ENCODE measurements at regions not wholly inside any gene's neighbourhood (a gene's known extent, or its start where the extent isn't known, plus 50 kb on each side); places are given as distances from the start of the nearest gene placed in this dataset.

GRCh38 chr11:95570845-95571244 is 218.7 kb downstream of the FAM76B start:
- H3K36me3 ChIP-seq (ENCODE audit: control insufficient read depth in 2 of 2, insufficient read depth in 2 of 2, low read length in 2 of 2): no peaks in the 10 kb centered on the region
- no peak overlapping the region for H3K27ac ChIP-seq (ENCODE audit: low read depth in 2 of 2, low read length in 2 of 2)
- no peak overlapping the region for H3K4me3 ChIP-seq (ENCODE audit: low read length in 2 of 2)
- H3K9me3 ChIP-seq (ENCODE audit: control insufficient read depth in 2 of 2, low read length in 2 of 2): no peaks in the 10 kb centered on the region
- H3K27me3 ChIP-seq (ENCODE audit: control insufficient read depth in 2 of 2, insufficient read depth in 2 of 2, low read length in 2 of 2): no peaks in the 10 kb centered on the region
- no peak overlapping the region for H3K9ac ChIP-seq (ENCODE audit: low read depth in 1 of 2, low read length in 2 of 2)
- no peaks in the 10 kb centered on the region for H3K4me1 ChIP-seq (ENCODE audit: control insufficient read depth in 2 of 2, insufficient read depth in 2 of 2, low read length in 2 of 2)

- Histone ChIP-seq H3K9ac (ENCODE audit: low read depth in 1 of 2, low read length in 2 of 2) (no peak overlapping the region), H3K27me3 (ENCODE audit: control insufficient read depth in 2 of 2, insufficient read depth in 2 of 2, low read length in 2 of 2) (no peaks in the 10 kb centered on the region), H3K27ac (ENCODE audit: low read depth in 2 of 2, low read length in 2 of 2) (no peak overlapping the region), H3K9me3 (ENCODE audit: control insufficient read depth in 2 of 2, low read length in 2 of 2) (no peaks in the 10 kb centered on the region), H3K36me3 (ENCODE audit: control insufficient read depth in 2 of 2, insufficient read depth in 2 of 2, low read length in 2 of 2) (no peaks in the 10 kb centered on the region), H3K4me3 (ENCODE audit: low read length in 2 of 2) (no peak overlapping the region), H3K4me1 (ENCODE audit: control insufficient read depth in 2 of 2, insufficient read depth in 2 of 2, low read length in 2 of 2) (no peaks in the 10 kb centered on the region)
Measured at GRCh38 chr11:95569207-95569606, 220.4 kb downstream of the FAM76B start.

GRCh38 chr11:95568281-95568680 is 221.3 kb downstream of the FAM76B start:
- Histone ChIP-seq H3K9me3 (ENCODE audit: control insufficient read depth in 2 of 2, low read length in 2 of 2) (no peaks in the 10 kb centered on the region), H3K27ac (ENCODE audit: low read depth in 2 of 2, low read length in 2 of 2) (no peak overlapping the region), H3K9ac (ENCODE audit: low read depth in 1 of 2, low read length in 2 of 2) (no peak overlapping the region), H3K4me3 (ENCODE audit: low read length in 2 of 2) (no peak overlapping the region), H3K4me1 (ENCODE audit: control insufficient read depth in 2 of 2, insufficient read depth in 2 of 2, low read length in 2 of 2) (no peaks in the 10 kb centered on the region), H3K27me3 (ENCODE audit: control insufficient read depth in 2 of 2, insufficient read depth in 2 of 2, low read length in 2 of 2) (no peaks in the 10 kb centered on the region), H3K36me3 (ENCODE audit: control insufficient read depth in 2 of 2, insufficient read depth in 2 of 2, low read length in 2 of 2) (no peaks in the 10 kb centered on the region)

GRCh38 chr11:95567685-95568084 is 221.9 kb downstream of the FAM76B start:
- Histone ChIP-seq H3K9me3 (ENCODE audit: control insufficient read depth in 2 of 2, low read length in 2 of 2) (no peaks in the 10 kb centered on the region), H3K9ac (ENCODE audit: low read depth in 1 of 2, low read length in 2 of 2) (no peak overlapping the region), H3K4me3 (ENCODE audit: low read length in 2 of 2) (no peak overlapping the region), H3K36me3 (ENCODE audit: control insufficient read depth in 2 of 2, insufficient read depth in 2 of 2, low read length in 2 of 2) (no peaks in the 10 kb centered on the region), H3K4me1 (ENCODE audit: control insufficient read depth in 2 of 2, insufficient read depth in 2 of 2, low read length in 2 of 2) (no peaks in the 10 kb centered on the region), H3K27ac (ENCODE audit: low read depth in 2 of 2, low read length in 2 of 2) (no peak overlapping the region), H3K27me3 (ENCODE audit: control insufficient read depth in 2 of 2, insufficient read depth in 2 of 2, low read length in 2 of 2) (no peaks in the 10 kb centered on the region)

- Histone ChIP-seq H3K4me3 (ENCODE audit: low read length in 2 of 2) (no peak overlapping the region), H3K9me3 (ENCODE audit: control insufficient read depth in 2 of 2, low read length in 2 of 2) (no peaks in the 10 kb centered on the region), H3K4me1 (ENCODE audit: control insufficient read depth in 2 of 2, insufficient read depth in 2 of 2, low read length in 2 of 2) (no peaks in the 10 kb centered on the region), H3K27me3 (ENCODE audit: control insufficient read depth in 2 of 2, insufficient read depth in 2 of 2, low read length in 2 of 2) (no peaks in the 10 kb centered on the region), H3K27ac (ENCODE audit: low read depth in 2 of 2, low read length in 2 of 2) (no peak overlapping the region), H3K36me3 (ENCODE audit: control insufficient read depth in 2 of 2, insufficient read depth in 2 of 2, low read length in 2 of 2) (no peaks in the 10 kb centered on the region), H3K9ac (ENCODE audit: low read depth in 1 of 2, low read length in 2 of 2) (no peak overlapping the region)
Measured at GRCh38 chr11:95566211-95566610, 223.4 kb downstream of the FAM76B start.

GRCh38 chr11:95565724-95566141 is 223.8 kb downstream of the FAM76B start:
- no peaks in the 10 kb centered on the region for H3K36me3 ChIP-seq (ENCODE audit: control insufficient read depth in 2 of 2, insufficient read depth in 2 of 2, low read length in 2 of 2)
- H3K27ac ChIP-seq (ENCODE audit: low read depth in 2 of 2, low read length in 2 of 2): no peak overlapping the region

GRCh38 chr11:95563859-95564258 is 225.7 kb downstream of the FAM76B start:
- Histone ChIP-seq H3K36me3 (ENCODE audit: control insufficient read depth in 2 of 2, insufficient read depth in 2 of 2, low read length in 2 of 2) (no peaks in the 10 kb centered on the region), H3K9me3 (ENCODE audit: control insufficient read depth in 2 of 2, low read length in 2 of 2) (no peaks in the 10 kb centered on the region), H3K4me1 (ENCODE audit: control insufficient read depth in 2 of 2, insufficient read depth in 2 of 2, low read length in 2 of 2) (no peaks in the 10 kb centered on the region), H3K4me3 (ENCODE audit: low read length in 2 of 2) (no peak overlapping the region), H3K9ac (ENCODE audit: low read depth in 1 of 2, low read length in 2 of 2) (no peak overlapping the region), H3K27me3 (ENCODE audit: control insufficient read depth in 2 of 2, insufficient read depth in 2 of 2, low read length in 2 of 2) (no peaks in the 10 kb centered on the region), H3K27ac (ENCODE audit: low read depth in 2 of 2, low read length in 2 of 2) (no peak overlapping the region)

More at GRCh38 chr11:95565724-95566141, 223.8 kb downstream of the FAM76B start:
- Histone ChIP-seq H3K9me3 (ENCODE audit: control insufficient read depth in 2 of 2, low read length in 2 of 2) (no peaks in the 10 kb centered on the region), H3K9ac (ENCODE audit: low read depth in 1 of 2, low read length in 2 of 2) (no peak overlapping the region), H3K4me1 (ENCODE audit: control insufficient read depth in 2 of 2, insufficient read depth in 2 of 2, low read length in 2 of 2) (no peaks in the 10 kb centered on the region), H3K27me3 (ENCODE audit: control insufficient read depth in 2 of 2, insufficient read depth in 2 of 2, low read length in 2 of 2) (no peaks in the 10 kb centered on the region), H3K4me3 (ENCODE audit: low read length in 2 of 2) (no peak overlapping the region)

GRCh38 chr11:95563173-95563572 is 226.4 kb downstream of the FAM76B start:
- no peaks in the 10 kb centered on the region for H3K9me3 ChIP-seq (ENCODE audit: control insufficient read depth in 2 of 2, low read length in 2 of 2)
- H3K9ac ChIP-seq (ENCODE audit: low read depth in 1 of 2, low read length in 2 of 2): no peak overlapping the region
- no peaks in the 10 kb centered on the region for H3K36me3 ChIP-seq (ENCODE audit: control insufficient read depth in 2 of 2, insufficient read depth in 2 of 2, low read length in 2 of 2)
- no peaks in the 10 kb centered on the region for H3K27me3 ChIP-seq (ENCODE audit: control insufficient read depth in 2 of 2, insufficient read depth in 2 of 2, low read length in 2 of 2)
- no peaks in the 10 kb centered on the region for H3K4me1 ChIP-seq (ENCODE audit: control insufficient read depth in 2 of 2, insufficient read depth in 2 of 2, low read length in 2 of 2)
- no peak overlapping the region for H3K4me3 ChIP-seq (ENCODE audit: low read length in 2 of 2)
- H3K27ac ChIP-seq (ENCODE audit: low read depth in 2 of 2, low read length in 2 of 2): no peak overlapping the region

GRCh38 chr11:95562196-95562921 is 227.2 kb downstream of the FAM76B start:
- no peaks in the 10 kb centered on the region for H3K9me3 ChIP-seq (ENCODE audit: control insufficient read depth in 2 of 2, low read length in 2 of 2)
- no peaks in the 10 kb centered on the region for H3K36me3 ChIP-seq (ENCODE audit: control insufficient read depth in 2 of 2, insufficient read depth in 2 of 2, low read length in 2 of 2)
- no peak overlapping the region for H3K4me3 ChIP-seq (ENCODE audit: low read length in 2 of 2)
- no peak overlapping the region for H3K9ac ChIP-seq (ENCODE audit: low read depth in 1 of 2, low read length in 2 of 2)
- no peaks in the 10 kb centered on the region for H3K27me3 ChIP-seq (ENCODE audit: control insufficient read depth in 2 of 2, insufficient read depth in 2 of 2, low read length in 2 of 2)
- no peak overlapping the region for H3K27ac ChIP-seq (ENCODE audit: low read depth in 2 of 2, low read length in 2 of 2)
- no peaks in the 10 kb centered on the region for H3K4me1 ChIP-seq (ENCODE audit: control insufficient read depth in 2 of 2, insufficient read depth in 2 of 2, low read length in 2 of 2)

- Histone ChIP-seq H3K27ac (ENCODE audit: low read depth in 2 of 2, low read length in 2 of 2) (no peak overlapping the region), H3K4me1 (ENCODE audit: control insufficient read depth in 2 of 2, insufficient read depth in 2 of 2, low read length in 2 of 2) (no peaks in the 10 kb centered on the region), H3K9me3 (ENCODE audit: control insufficient read depth in 2 of 2, low read length in 2 of 2) (no peaks in the 10 kb centered on the region)
Measured at GRCh38 chr11:95559899-95560298, 229.7 kb downstream of the FAM76B start.

More at GRCh38 chr11:95559899-95560298, 229.7 kb downstream of the FAM76B start:
- Histone ChIP-seq H3K36me3 (ENCODE audit: control insufficient read depth in 2 of 2, insufficient read depth in 2 of 2, low read length in 2 of 2) (no peaks in the 10 kb centered on the region), H3K4me3 (ENCODE audit: low read length in 2 of 2) (no peak overlapping the region), H3K27me3 (ENCODE audit: control insufficient read depth in 2 of 2, insufficient read depth in 2 of 2, low read length in 2 of 2) (no peaks in the 10 kb centered on the region), H3K9ac (ENCODE audit: low read depth in 1 of 2, low read length in 2 of 2) (no peak overlapping the region)
